CD4-positive, alpha-beta memory T cell (primary cell): ENCODE measurements at regions not wholly inside any gene's neighbourhood (a gene's known extent, or its start where the extent isn't known, plus 50 kb on each side); places are given as distances from the start of the nearest gene placed in this dataset.

ENCODE experiments used
- CTCF ChIA-PET: fragments of 350-600 bp; sonication (Branson Sonifier 250); formaldehyde crosslinking; loops from one replicate; lab custom pipeline; 2021; ENCODE audit warnings: inconsistent platforms; ENCODE audit not compliant: partially characterized antibody; lab: Charles Lee
- POLR2A ChIA-PET: fragments of 350-600 bp; sonication (Branson Sonifier 250); formaldehyde crosslinking; loops from one replicate; lab custom pipeline; 2021; ENCODE audit not compliant: partially characterized antibody; lab: Charles Lee
- DNase-seq, 5 donors: peaks; one replicate each; pipeline versions ENCODE4 v3.0.0 to v3.0.0-alpha.2; 2020 to 2022; ENCODE audit warnings: mixed read lengths in 1 of 5
- H3K27ac ChIP-seq: one replicate; pipeline ENCODE4 v1.7.0; 2013; ENCODE audit warnings: low read depth, low read length
- H3K27me3 ChIP-seq: 2 replicates; pipeline ENCODE4 v1.7.0; 2013; ENCODE audit warnings: mild to moderate bottlenecking, low read length, moderate library complexity; ENCODE audit not compliant: insufficient read depth
- H3K36me3 ChIP-seq: 2 replicates; pipeline ENCODE4 v1.7.0; 2013; ENCODE audit warnings: mild to moderate bottlenecking, low read length, moderate library complexity; ENCODE audit not compliant: insufficient read depth
- H3K4me1 ChIP-seq: 2 replicates; pipeline ENCODE4 v1.7.0; 2013; ENCODE audit warnings: mild to moderate bottlenecking, low read length, moderate library complexity; ENCODE audit not compliant: insufficient read depth
- H3K4me3 ChIP-seq, 2 donors: one replicate each; pipeline ENCODE4 v1.7.0; 2013; ENCODE audit warnings: low read length in 2 of 2, mild to moderate bottlenecking in 1 of 2
- H3K9me3 ChIP-seq, 2 donors: one replicate each; pipeline ENCODE4 v1.7.0; 2013; ENCODE audit warnings: low read length in 2 of 2, control low read depth in 1 of 2; ENCODE audit not compliant: control insufficient read depth in 1 of 2
- H3K27ac Mint-ChIP-seq, 7 donors: one replicate each; pipeline ENCODE4 v1.8.0; 2020 to 2021; ENCODE audit warnings: mixed read lengths in 7 of 7, mild to moderate bottlenecking in 6 of 7, inconsistent platforms in 3 of 7, moderate library complexity in 3 of 7
- H3K27me3 Mint-ChIP-seq, 2 donors: one replicate each; pipeline ENCODE4 v1.8.0; 2020 to 2021; ENCODE audit warnings: mixed read lengths in 2 of 2
- H3K36me3 Mint-ChIP-seq, 2 donors: one replicate each; pipeline ENCODE4 v1.8.0; 2020 to 2021; ENCODE audit warnings: mixed read lengths in 2 of 2, inconsistent platforms in 1 of 2, mild to moderate bottlenecking in 1 of 2
- H3K4me1 Mint-ChIP-seq, 4 donors: one replicate each; pipeline ENCODE4 v1.8.0; 2020 to 2021; ENCODE audit warnings: mixed read lengths in 4 of 4, mild to moderate bottlenecking in 1 of 4
- H3K4me3 Mint-ChIP-seq, 8 donors: one replicate each; pipeline ENCODE4 v1.8.0; 2020 to 2021; ENCODE audit warnings: mixed read lengths in 8 of 8, mild to moderate bottlenecking in 7 of 8, moderate library complexity in 6 of 8, inconsistent platforms in 3 of 8
- H3K9me3 Mint-ChIP-seq, 8 donors: one replicate each; pipeline ENCODE4 v1.8.0; 2020 to 2021; ENCODE audit warnings: mixed read lengths in 8 of 8, mild to moderate bottlenecking in 5 of 8, inconsistent platforms in 3 of 8, moderate library complexity in 1 of 8
- intact Hi-C: fragments of 100-400 bp; cut with micrococcal nuclease; formaldehyde crosslinking; loops from one replicate; pipeline ENCODE4 v1.15.1; 2023

DNA sequence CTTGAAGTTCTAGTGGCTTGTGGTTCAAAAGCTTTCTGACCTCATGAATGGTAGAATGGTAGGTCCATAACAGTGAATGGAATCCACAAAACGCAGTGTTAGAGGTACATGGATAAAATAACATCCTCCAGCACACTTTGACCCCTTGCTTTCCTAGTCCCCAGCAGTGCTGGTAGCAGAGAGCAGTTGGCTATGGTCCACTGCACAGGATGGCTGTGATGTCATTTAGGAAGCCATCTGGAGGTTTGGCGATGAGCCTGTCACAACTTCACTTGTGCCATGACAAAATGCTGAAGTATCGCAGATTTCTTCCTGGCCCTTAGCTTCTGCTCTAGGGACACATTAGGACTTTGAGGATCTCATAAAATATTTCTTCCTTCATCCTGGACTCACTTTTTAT, 300.0 kb upstream of the FZD8 start:
- Mint-ChIP-seq H3K36me3 (no peaks in the 10 kb centered on the region), H3K9me3 (peaks cover 0 to 8% (median 2%) of the 10 kb centered on the region in 8 donors), H3K4me1 (no peaks in the 10 kb centered on the region), H3K4me3 (no peak overlapping the region), H3K27ac (no peak overlapping the region), H3K27me3 (no peaks in the 10 kb centered on the region)
- ChIA-PET POLR2A (no interaction called here), CTCF (no interaction called here)
- H3K4me1 ChIP-seq: no peaks in the 10 kb centered on the region
- no peaks in the 10 kb centered on the region for H3K27me3 ChIP-seq
- H3K27ac ChIP-seq: no peak overlapping the region
- DNase-seq: no peak
- H3K9me3 ChIP-seq: no peaks in the 10 kb centered on the region
- intact Hi-C loops: no loop called here
- no peak overlapping the region for H3K4me3 ChIP-seq
- no peaks in the 10 kb centered on the region for H3K36me3 ChIP-seq

DNA sequence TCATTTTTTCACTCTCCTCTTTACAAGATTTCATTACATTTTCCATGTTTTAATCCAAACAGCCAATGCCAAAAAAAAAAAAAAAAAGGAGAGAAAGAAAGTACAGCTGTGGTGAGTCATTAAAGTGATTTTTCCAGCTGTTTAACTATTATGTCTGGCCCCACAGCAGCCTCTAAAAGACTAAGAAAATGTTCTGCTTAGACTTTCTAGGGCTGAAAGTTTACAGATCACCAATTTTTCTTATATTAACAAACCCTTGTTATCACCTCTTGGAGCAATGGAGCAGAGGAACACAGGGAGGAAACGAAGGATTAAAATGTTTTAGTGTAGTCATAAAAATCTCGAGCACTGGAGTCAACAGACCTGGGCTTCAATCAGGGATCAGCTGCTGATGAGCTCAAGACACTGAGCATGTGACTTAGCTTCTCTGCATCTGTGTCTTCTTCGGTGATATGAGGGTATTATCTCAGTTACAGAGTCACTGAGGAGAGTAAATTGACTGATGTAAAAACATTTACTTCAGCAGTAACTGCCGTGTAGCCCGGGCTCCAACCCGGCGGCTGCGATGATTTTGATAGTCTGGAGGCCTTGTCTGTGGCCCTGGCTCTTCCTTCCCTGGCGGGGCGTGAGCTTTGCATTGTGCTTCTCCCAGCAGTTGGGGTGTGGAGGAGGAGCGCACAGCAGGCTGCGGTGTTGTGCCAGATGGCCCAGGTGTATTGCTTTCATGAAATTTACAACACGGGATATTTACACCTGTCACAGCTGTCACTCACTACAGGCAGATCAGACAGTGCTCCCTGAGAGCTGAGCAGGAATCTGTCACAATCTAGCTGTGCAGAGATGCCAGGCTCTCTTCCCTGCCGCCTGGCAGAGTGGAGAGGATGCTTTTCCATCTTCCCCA, 298.3 kb upstream of the FZD8 start:
- no peak overlapping the region for H3K4me3 ChIP-seq
- no peak for DNase-seq
- H3K4me1 ChIP-seq: no peaks in the 10 kb centered on the region
- H3K4me1 Mint-ChIP-seq: no peaks in the 10 kb centered on the region
- ChIA-PET POLR2A (no interaction called here), CTCF (no interaction called here)
- H3K36me3 Mint-ChIP-seq: no peaks in the 10 kb centered on the region
- no peaks in the 10 kb centered on the region for H3K9me3 ChIP-seq
- no peak overlapping the region for H3K4me3 Mint-ChIP-seq
- no peaks in the 10 kb centered on the region for H3K27me3 ChIP-seq
- no peak overlapping the region for H3K27ac Mint-ChIP-seq
- intact Hi-C loops: no loop called here
- peaks cover 0 to 11% (median 2%) of the 10 kb centered on the region in 8 donors for H3K9me3 Mint-ChIP-seq
- H3K27ac ChIP-seq: no peak overlapping the region
- H3K27me3 Mint-ChIP-seq: no peaks in the 10 kb centered on the region
- no peaks in the 10 kb centered on the region for H3K36me3 ChIP-seq

DNA sequence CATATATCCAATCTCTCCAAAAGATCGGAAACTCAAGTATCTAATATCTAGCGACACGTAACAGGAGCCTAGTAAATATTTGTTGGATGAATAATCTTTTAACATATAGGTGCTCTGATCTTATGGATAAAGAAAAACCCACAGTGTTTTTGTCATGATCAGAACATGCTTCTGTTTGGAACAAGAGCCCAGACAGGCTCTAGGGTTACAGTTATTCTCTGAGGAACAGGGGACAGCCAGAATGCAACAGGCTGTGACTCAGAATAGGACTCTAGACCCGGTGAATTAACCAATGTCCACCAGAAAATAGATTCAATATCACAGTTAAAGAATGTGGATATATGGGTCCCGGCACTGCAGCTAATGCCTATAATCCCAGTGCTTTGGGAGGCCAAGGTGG, 296.1 kb upstream of the FZD8 start:
- H3K36me3 Mint-ChIP-seq: no peaks in the 10 kb centered on the region
- DNase-seq: no peak
- no peaks in the 10 kb centered on the region for H3K36me3 ChIP-seq
- H3K27me3 ChIP-seq: no peaks in the 10 kb centered on the region
- no peaks in the 10 kb centered on the region for H3K27me3 Mint-ChIP-seq
- H3K4me3 Mint-ChIP-seq: no peak overlapping the region
- no peaks in the 10 kb centered on the region for H3K4me1 Mint-ChIP-seq
- ChIA-PET CTCF (no interaction called here), POLR2A (no interaction called here)
- peaks cover 0 to 16% (median 1%) of the 10 kb centered on the region in 8 donors for H3K9me3 Mint-ChIP-seq
- H3K27ac ChIP-seq: no peak overlapping the region
- H3K27ac Mint-ChIP-seq: no peak overlapping the region
- no peak overlapping the region for H3K4me3 ChIP-seq
- intact Hi-C loops: no loop called here
- H3K4me1 ChIP-seq: no peaks in the 10 kb centered on the region
- no peaks in the 10 kb centered on the region for H3K9me3 ChIP-seq

DNA sequence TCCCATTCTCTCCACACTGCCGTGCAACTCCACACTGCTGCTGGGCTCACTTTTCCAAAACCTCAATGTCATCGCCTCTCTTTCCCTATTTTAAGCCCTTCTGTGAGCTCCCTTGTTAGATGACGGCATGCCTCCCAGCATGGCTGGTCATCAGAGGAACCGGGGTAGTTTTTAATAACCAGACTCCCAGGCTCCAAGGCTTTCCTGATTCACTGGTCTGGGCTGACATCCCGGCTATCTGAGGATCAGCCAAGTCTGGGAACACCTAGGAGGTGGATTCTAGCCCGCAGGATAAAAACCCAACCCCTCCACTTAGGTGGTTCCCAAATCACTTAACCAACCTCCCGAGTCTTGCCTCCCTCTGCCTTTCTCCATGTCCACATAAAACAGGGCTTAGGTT, 295.4 kb upstream of the FZD8 start:
- Mint-ChIP-seq H3K4me1 (no peaks in the 10 kb centered on the region), H3K4me3 (no peak overlapping the region), H3K27me3 (no peaks in the 10 kb centered on the region), H3K27ac (no peak overlapping the region), H3K36me3 (no peaks in the 10 kb centered on the region), H3K9me3 (peaks cover 0 to 16% (median 1%) of the 10 kb centered on the region in 8 donors)
- no peaks in the 10 kb centered on the region for H3K27me3 ChIP-seq
- intact Hi-C loops: no loop called here
- ChIA-PET CTCF (no interaction called here), POLR2A (no interaction called here)
- no peaks in the 10 kb centered on the region for H3K4me1 ChIP-seq
- no peaks in the 10 kb centered on the region for H3K36me3 ChIP-seq
- no peak overlapping the region for H3K4me3 ChIP-seq
- no peaks in the 10 kb centered on the region for H3K9me3 ChIP-seq
- H3K27ac ChIP-seq: no peak overlapping the region
- no peak for DNase-seq

DNA sequence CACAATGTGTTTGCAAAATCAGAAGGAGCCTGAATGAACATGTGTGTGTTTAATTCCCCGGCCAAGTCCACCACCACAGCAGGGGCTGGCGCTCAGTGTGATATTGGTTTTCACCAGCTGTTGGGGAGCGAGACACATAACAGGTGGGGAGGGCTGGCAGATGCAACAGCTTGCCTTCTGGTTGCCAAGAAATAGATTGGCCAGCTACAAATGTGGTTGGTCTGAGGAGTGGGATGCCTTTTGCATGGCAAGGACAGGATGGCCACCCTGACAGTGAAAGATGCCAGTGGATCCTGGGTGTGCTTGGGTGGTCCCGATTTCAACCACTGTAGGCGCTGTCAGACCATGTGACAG, 292.5 kb upstream of the FZD8 start:
- H3K9me3 ChIP-seq: no peaks in the 10 kb centered on the region
- intact Hi-C loops: no loop called here
- no peak for DNase-seq
- H3K27me3 Mint-ChIP-seq: no peaks in the 10 kb centered on the region
- no peaks in the 10 kb centered on the region for H3K36me3 Mint-ChIP-seq
- H3K4me3 ChIP-seq: no peak overlapping the region
- H3K27me3 ChIP-seq: no peaks in the 10 kb centered on the region
- H3K36me3 ChIP-seq: no peaks in the 10 kb centered on the region
- no peaks in the 10 kb centered on the region for H3K4me1 Mint-ChIP-seq
- H3K4me3 Mint-ChIP-seq: no peak overlapping the region
- POLR2A ChIA-PET: no interaction called here
- no peak overlapping the region for H3K27ac ChIP-seq
- H3K27ac Mint-ChIP-seq: no peak overlapping the region
- H3K9me3 Mint-ChIP-seq: peaks cover 0 to 16% (median 3%) of the 10 kb centered on the region in 8 donors
- H3K4me1 ChIP-seq: no peaks in the 10 kb centered on the region
- CTCF ChIA-PET: no interaction called here

DNA sequence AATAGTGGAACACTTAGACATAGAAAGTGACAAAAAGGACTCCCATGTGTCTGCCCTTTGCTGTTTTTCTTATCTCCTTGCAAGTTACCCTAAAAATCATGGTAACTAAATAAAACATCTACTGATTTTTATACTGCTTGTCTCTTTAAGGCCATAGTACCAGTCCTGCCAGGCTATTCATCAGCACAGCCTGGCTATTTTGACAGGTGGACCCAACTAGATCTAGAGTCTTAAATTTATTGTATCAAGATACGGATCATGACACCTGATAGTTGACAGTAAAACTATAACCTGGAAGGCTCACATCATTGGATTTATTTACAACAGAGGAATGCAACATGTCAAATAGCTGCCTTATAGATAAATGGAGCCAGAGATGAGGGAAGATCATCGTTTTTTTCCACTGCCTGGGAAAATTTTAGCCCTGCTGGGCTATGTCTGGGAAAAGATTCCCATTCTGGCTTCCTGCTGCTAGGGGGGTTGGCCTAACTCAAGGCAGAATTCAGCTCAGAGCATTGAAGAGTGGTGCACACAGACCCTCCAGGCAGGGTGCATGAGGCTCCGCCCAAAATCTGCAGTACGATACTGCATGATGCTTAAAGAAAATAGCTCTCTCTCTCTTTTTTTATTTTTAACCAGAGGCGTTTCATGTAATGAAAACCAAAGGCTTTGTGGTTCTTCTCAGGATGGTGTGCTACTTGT, 292.0 kb upstream of the FZD8 start:
- Histone ChIP-seq H3K9me3 (no peaks in the 10 kb centered on the region), H3K36me3 (no peaks in the 10 kb centered on the region), H3K27ac (no peak overlapping the region), H3K4me1 (no peaks in the 10 kb centered on the region), H3K4me3 (no peak overlapping the region), H3K27me3 (no peaks in the 10 kb centered on the region)
- no peak overlapping the region for H3K4me3 Mint-ChIP-seq
- intact Hi-C loops: no loop called here
- no peak for DNase-seq
- H3K4me1 Mint-ChIP-seq: no peaks in the 10 kb centered on the region
- no peaks in the 10 kb centered on the region for H3K36me3 Mint-ChIP-seq
- POLR2A ChIA-PET: no interaction called here
- CTCF ChIA-PET: no interaction called here
- no peaks in the 10 kb centered on the region for H3K27me3 Mint-ChIP-seq
- peaks cover 0 to 16% (median 3%) of the 10 kb centered on the region in 8 donors for H3K9me3 Mint-ChIP-seq
- no peak overlapping the region for H3K27ac Mint-ChIP-seq

DNA sequence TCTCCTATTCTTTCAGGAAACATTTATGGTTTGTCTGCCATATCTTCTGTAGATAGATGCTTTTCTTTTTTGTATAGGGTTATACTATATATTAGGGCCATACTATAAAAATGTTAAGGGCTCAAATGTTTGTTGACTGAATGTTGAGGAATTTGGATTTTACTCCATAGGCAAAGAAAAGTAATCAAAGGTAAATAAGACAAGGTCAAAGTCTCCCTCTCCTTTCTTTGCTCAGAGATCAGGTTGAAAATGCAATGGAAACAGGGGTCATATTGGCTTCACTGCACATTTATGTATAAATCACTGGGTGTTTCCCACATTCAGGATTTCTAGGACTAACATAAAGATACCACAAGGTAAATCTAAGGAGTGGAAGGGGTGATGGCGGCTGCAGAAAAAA, 291.4 kb upstream of the FZD8 start:
- POLR2A ChIA-PET: no interaction called here

More for the DNA sequence above, 291.4 kb upstream of the FZD8 start:
- Mint-ChIP-seq H3K27me3 (no peaks in the 10 kb centered on the region), H3K27ac (no peak overlapping the region), H3K4me1 (no peaks in the 10 kb centered on the region), H3K36me3 (no peaks in the 10 kb centered on the region), H3K4me3 (no peak overlapping the region), H3K9me3 (peaks cover 0 to 16% (median 3%) of the 10 kb centered on the region in 8 donors)
- Histone ChIP-seq H3K4me3 (no peak overlapping the region), H3K36me3 (no peaks in the 10 kb centered on the region), H3K9me3 (no peaks in the 10 kb centered on the region), H3K27me3 (no peaks in the 10 kb centered on the region), H3K4me1 (no peaks in the 10 kb centered on the region), H3K27ac (no peak overlapping the region)
- CTCF ChIA-PET: no interaction called here
- intact Hi-C loops: no loop called here
- no peak for DNase-seq
